A673 (cell line): ENCODE measurements at regions not wholly inside any gene's neighbourhood (a gene's known extent, or its start where the extent isn't known, plus 50 kb on each side); places are given as distances from the start of the nearest gene placed in this dataset.

Experiments used
- CTCF ChIP-seq: fragments of 300-800, 200-600 bp; sonication (generic); conservative IDR thresholded peaks from 2 replicates; pipeline ENCODE4 v1.5.1; 2017; ENCODE audit warnings: low read depth, mild to moderate bottlenecking, antibody characterized with exemption, low read length, moderate library complexity, mixed read lengths
- EZH2 ChIP-seq: fragments of 200-600 bp; sonication (generic); IDR thresholded peaks from 2 replicates; pipeline ENCODE4 v1.6.1; 2017; ENCODE audit warnings: borderline replicate concordance, low read depth, mild to moderate bottlenecking, mixed read lengths, antibody characterized with exemption, low read length; ENCODE audit not compliant: poor library complexity, severe bottlenecking

- TF ChIP-seq CTCF (no peak), EZH2 (no peak)
Measured at GRCh38 chr10:111277661-111278060, 200.8 kb downstream of the ADRA2A start.
